ENCODE measurements at regions not wholly inside any gene's neighbourhood (a gene's known extent, or its start where the extent isn't known, plus 50 kb on each side); places are given as distances from the start of the nearest gene placed in this dataset.

- Histone ChIP-seq H3K27me3 (ENCODE audit: control insufficient read depth, insufficient read depth) (no peaks in the 10 kb centered on the region), H3K4me1 (ENCODE audit: control insufficient read depth, insufficient read depth, low read length) (no peaks in the 10 kb centered on the region), H3K4me3 (ENCODE audit: low read length) (no peak overlapping the region), H3K27ac (ENCODE audit: low read length) (no peak overlapping the region), H3K9me3 (ENCODE audit: control insufficient read depth, low read length) (no peaks in the 10 kb centered on the region)
- no peak for DNase-seq
- no peak for ATAC-seq
- 81% methylated on average over 2 of the region's 2 CpGs for WGBS
- intact Hi-C loops (cut with DNase I), result no loop called here
These were observed 188.6 kb downstream of the BMP2 start for GRCh38 chr20:6956056-6956455.

- intact Hi-C loops (cut with DNase I), result no loop called here
- no peaks in the 10 kb centered on the region for H3K27me3 ChIP-seq (ENCODE audit: control insufficient read depth, insufficient read depth)
- 41% methylated on average over 5 of the region's 5 CpGs for WGBS
- H3K27ac ChIP-seq (ENCODE audit: low read length), result no peak overlapping the region
- ATAC-seq, result no peak
- no peak overlapping the region for H3K4me3 ChIP-seq (ENCODE audit: low read length)
- no peaks in the 10 kb centered on the region for H3K4me1 ChIP-seq (ENCODE audit: control insufficient read depth, insufficient read depth, low read length)
- no peaks in the 10 kb centered on the region for H3K9me3 ChIP-seq (ENCODE audit: control insufficient read depth, low read length)
- no peak for DNase-seq
These were observed 189.1 kb downstream of the BMP2 start for GRCh38 chr20:6956574-6956973.

- 45% methylated on average over 3 of the region's 3 CpGs for WGBS
- Histone ChIP-seq H3K4me3 (ENCODE audit: low read length) (no peak overlapping the region), H3K27ac (ENCODE audit: low read length) (no peak overlapping the region), H3K27me3 (ENCODE audit: control insufficient read depth, insufficient read depth) (no peaks in the 10 kb centered on the region), H3K4me1 (ENCODE audit: control insufficient read depth, insufficient read depth, low read length) (no peaks in the 10 kb centered on the region), H3K9me3 (ENCODE audit: control insufficient read depth, low read length) (no peaks in the 10 kb centered on the region)
- intact Hi-C loops (cut with DNase I), result loop anchor here in 1 of 4 donors (10.0 kb wide), 1 partner anchor 905 kb away; no protein-coding TSS in a partner anchor
- DNase-seq (no peak), ATAC-seq (no peak)
These were observed 192.4 kb downstream of the BMP2 start for GRCh38 chr20:6959900-6960312.

GRCh38 chr20:6966721-6967120 lies 199.2 kb downstream of the BMP2 start:
- 73% methylated on average over 1 of the region's 1 CpG for WGBS
- ATAC-seq (no peak), DNase-seq (no peak)
- intact Hi-C loops (cut with DNase I), result loop anchor here in 1 of 4 donors (10.0 kb wide), 1 partner anchor 898 kb away; no protein-coding TSS in a partner anchor
- no peaks in the 10 kb centered on the region for H3K27me3 ChIP-seq (ENCODE audit: control insufficient read depth, insufficient read depth)
- H3K9me3 ChIP-seq (ENCODE audit: control insufficient read depth, low read length), result no peaks in the 10 kb centered on the region
- no peak overlapping the region for H3K27ac ChIP-seq (ENCODE audit: low read length)
- H3K4me3 ChIP-seq (ENCODE audit: low read length), result no peak overlapping the region
- no peaks in the 10 kb centered on the region for H3K4me1 ChIP-seq (ENCODE audit: control insufficient read depth, insufficient read depth, low read length)

GRCh38 chr20:6974838-6975237 lies 207.4 kb downstream of the BMP2 start:
- no peaks in the 10 kb centered on the region for H3K9me3 ChIP-seq (ENCODE audit: control insufficient read depth, low read length)
- DNase-seq (no peak), ATAC-seq (no peak)
- no peak overlapping the region for H3K27ac ChIP-seq (ENCODE audit: low read length)
- no peak overlapping the region for H3K4me3 ChIP-seq (ENCODE audit: low read length)
- intact Hi-C loops (cut with DNase I), result no loop called here
- no peaks in the 10 kb centered on the region for H3K4me1 ChIP-seq (ENCODE audit: control insufficient read depth, insufficient read depth, low read length)
- WGBS, result 78% methylated on average over 1 of the region's 1 CpG
- H3K27me3 ChIP-seq (ENCODE audit: control insufficient read depth, insufficient read depth), result no peaks in the 10 kb centered on the region

- intact Hi-C loops (cut with DNase I), result no loop called here
- Histone ChIP-seq H3K4me3 (ENCODE audit: low read length) (no peak overlapping the region), H3K27ac (ENCODE audit: low read length) (no peak overlapping the region), H3K9me3 (ENCODE audit: control insufficient read depth, low read length) (no peaks in the 10 kb centered on the region), H3K27me3 (ENCODE audit: control insufficient read depth, insufficient read depth) (no peaks in the 10 kb centered on the region), H3K4me1 (ENCODE audit: control insufficient read depth, insufficient read depth, low read length) (no peaks in the 10 kb centered on the region)
- DNase-seq, result no peak
- no peak for ATAC-seq
- WGBS, result 70% methylated on average over 1 of the region's 1 CpG
These were observed 207.8 kb downstream of the BMP2 start for GRCh38 chr20:6975311-6975710.

- 47% methylated on average over 3 of the region's 3 CpGs for WGBS
- no peaks in the 10 kb centered on the region for H3K27me3 ChIP-seq (ENCODE audit: control insufficient read depth, insufficient read depth)
These were observed 208.8 kb downstream of the BMP2 start for GRCh38 chr20:6976106-6976900.

GRCh38 chr20:6979621-6980020 lies 212.1 kb downstream of the BMP2 start:
- no peaks in the 10 kb centered on the region for H3K9me3 ChIP-seq (ENCODE audit: control insufficient read depth, low read length)
- H3K4me3 ChIP-seq (ENCODE audit: low read length), result no peak overlapping the region
- no peaks in the 10 kb centered on the region for H3K4me1 ChIP-seq (ENCODE audit: control insufficient read depth, insufficient read depth, low read length)
- DNase-seq (no peak), ATAC-seq (no peak)
- H3K27ac ChIP-seq (ENCODE audit: low read length), result no peak overlapping the region
- no peaks in the 10 kb centered on the region for H3K27me3 ChIP-seq (ENCODE audit: control insufficient read depth, insufficient read depth)
- intact Hi-C loops (cut with DNase I), result no loop called here
- 88% methylated on average over 2 of the region's 2 CpGs for WGBS

More at GRCh38 chr20:6976106-6976900, 208.8 kb downstream of the BMP2 start:
- no peak for ATAC-seq
- Histone ChIP-seq H3K27ac (ENCODE audit: low read length) (no peak overlapping the region), H3K4me3 (ENCODE audit: low read length) (no peak overlapping the region), H3K9me3 (ENCODE audit: control insufficient read depth, low read length) (no peaks in the 10 kb centered on the region), H3K4me1 (ENCODE audit: control insufficient read depth, insufficient read depth, low read length) (no peaks in the 10 kb centered on the region)
- intact Hi-C loops (cut with DNase I), result no loop called here
- no peak for DNase-seq

- ATAC-seq, result no peak
- no peaks in the 10 kb centered on the region for H3K9me3 ChIP-seq (ENCODE audit: control insufficient read depth, low read length)
- intact Hi-C loops (cut with DNase I), result no loop called here
- 66% methylated on average over 2 of the region's 2 CpGs for WGBS
- H3K27ac ChIP-seq (ENCODE audit: low read length), result no peak overlapping the region
- H3K27me3 ChIP-seq (ENCODE audit: control insufficient read depth, insufficient read depth), result no peaks in the 10 kb centered on the region
- no peak for DNase-seq
- no peaks in the 10 kb centered on the region for H3K4me1 ChIP-seq (ENCODE audit: control insufficient read depth, insufficient read depth, low read length)
- H3K4me3 ChIP-seq (ENCODE audit: low read length), result no peak overlapping the region
These were observed 225.5 kb downstream of the BMP2 start for GRCh38 chr20:6993011-6993410.

- WGBS, result 73% methylated on average over 7 of the region's 7 CpGs
- ATAC-seq (no peak), DNase-seq (no peak)
- Histone ChIP-seq H3K4me1 (ENCODE audit: control insufficient read depth, insufficient read depth, low read length) (no peaks in the 10 kb centered on the region), H3K4me3 (ENCODE audit: low read length) (no peak overlapping the region), H3K27ac (ENCODE audit: low read length) (no peak overlapping the region), H3K27me3 (ENCODE audit: control insufficient read depth, insufficient read depth) (no peaks in the 10 kb centered on the region), H3K9me3 (ENCODE audit: control insufficient read depth, low read length) (no peaks in the 10 kb centered on the region)
- intact Hi-C loops (cut with DNase I), result no loop called here
These were observed 226.0 kb downstream of the BMP2 start for GRCh38 chr20:6993511-6993910.

- H3K4me1 ChIP-seq (ENCODE audit: control insufficient read depth, insufficient read depth, low read length), result no peaks in the 10 kb centered on the region
- ATAC-seq, result no peak
- H3K27ac ChIP-seq (ENCODE audit: low read length), result no peak overlapping the region
These were observed 227.0 kb downstream of the BMP2 start for GRCh38 chr20:6994452-6994851.

More at GRCh38 chr20:6994452-6994851, 227.0 kb downstream of the BMP2 start:
- no peak overlapping the region for H3K4me3 ChIP-seq (ENCODE audit: low read length)
- no peaks in the 10 kb centered on the region for H3K9me3 ChIP-seq (ENCODE audit: control insufficient read depth, low read length)
- intact Hi-C loops (cut with DNase I), result no loop called here
- H3K27me3 ChIP-seq (ENCODE audit: control insufficient read depth, insufficient read depth), result no peaks in the 10 kb centered on the region
- WGBS, result 62% methylated on average over 3 of the region's 3 CpGs
- no peak for DNase-seq

Measured in right cardiac atrium (tissue), 5 donors.